Hematopoietic multipotent progenitor cell (in vitro differentiated cells): ENCODE measurements at regions not wholly inside any gene's neighbourhood (a gene's known extent, or its start where the extent isn't known, plus 50 kb on each side); places are given as distances from the start of the nearest gene placed in this dataset.
"Not testable (repeated sequence)": the region's sequence is repeated elsewhere in the genome, so short reads cannot be mapped to it uniquely, and the experiment has no call there.

Source experiments
- DNase-seq, 3 donors: peaks; one replicate each; pipeline ENCODE4 v3.0.0-alpha.2; 2011 to 2015; ENCODE audit warnings: low read depth in 2 of 3, low spot score in 2 of 3

GRCh38 chr15:98311566-98312188 is 336.7 kb upstream of the IGF1R start:
- peak; percentile 21 to 87 (median 66) for DNase-seq

GRCh38 chr15:98312913-98313312 is 335.4 kb upstream of the IGF1R start:
- DNase-seq, result no peak

- no peak for DNase-seq
Observed at GRCh38 chr15:98315971-98316370, 332.4 kb upstream of the IGF1R start.

- DNase-seq, result no peak
Observed at GRCh38 chr15:98321896-98322295, 326.4 kb upstream of the IGF1R start.

GRCh38 chr15:98322581-98322980 is 325.8 kb upstream of the IGF1R start:
- no peak for DNase-seq

GRCh38 chr15:98324341-98324970 is 323.9 kb upstream of the IGF1R start:
- DNase-seq, result no peak

GRCh38 chr15:98326804-98327203 is 321.5 kb upstream of the IGF1R start:
- DNase-seq, result no peak

GRCh38 chr15:98330258-98330657 is 318.1 kb upstream of the IGF1R start:
- DNase-seq, result no peak

GRCh38 chr15:98330692-98331435 is 317.5 kb upstream of the IGF1R start:
- no peak for DNase-seq

- DNase-seq, result no peak
Observed at GRCh38 chr15:98331676-98332075, 316.7 kb upstream of the IGF1R start.

GRCh38 chr15:98333251-98333650 is 315.1 kb upstream of the IGF1R start:
- no peak for DNase-seq

- DNase-seq, result no peak
Observed at GRCh38 chr15:98342911-98343310, 305.4 kb upstream of the IGF1R start.

- DNase-seq, result no peak
Observed at GRCh38 chr15:98344591-98344990, 303.7 kb upstream of the IGF1R start.

GRCh38 chr15:98347001-98347400 is 301.3 kb upstream of the IGF1R start:
- DNase-seq, result no peak

- no peak for DNase-seq
Observed at GRCh38 chr15:98347866-98348265, 300.5 kb upstream of the IGF1R start.

GRCh38 chr15:98350276-98350675 is 298.1 kb upstream of the IGF1R start:
- DNase-seq, result no peak

GRCh38 chr15:98358274-98358673 is 290.1 kb upstream of the IGF1R start:
- DNase-seq, result not testable (repeated sequence)

- no peak for DNase-seq
Observed at GRCh38 chr15:98358971-98359370, 289.4 kb upstream of the IGF1R start.

GRCh38 chr15:98363416-98363815 is 284.9 kb upstream of the IGF1R start:
- no peak for DNase-seq

GRCh38 chr15:98363955-98364354 is 284.4 kb upstream of the IGF1R start:
- DNase-seq, result no peak

GRCh38 chr15:98369081-98369716 is 279.1 kb upstream of the IGF1R start:
- no peak for DNase-seq
